HL-60 (cell line): ENCODE measurements at regions not wholly inside any gene's neighbourhood (a gene's known extent, or its start where the extent isn't known, plus 50 kb on each side); places are given as distances from the start of the nearest gene placed in this dataset.
"Not testable (repeated sequence)": the region's sequence is repeated elsewhere in the genome, so short reads cannot be mapped to it uniquely, and the experiment has no call there.

Source experiments
- CTCF ChIP-seq: IDR thresholded peaks from one replicate; pipeline ENCODE4 v1.5.1; 2011; ENCODE audit warnings: low read length, control low read depth, inconsistent platforms; ENCODE audit not compliant: insufficient read depth
- POLR2AphosphoS5 ChIP-seq: IDR thresholded peaks from 2 replicates; pipeline ENCODE4 v1.6.1; 2012; ENCODE audit warnings: low read depth

GRCh38 chr22:23434198-23434830, 145.8 kb downstream of the IGLL1 start:
- TF ChIP-seq CTCF, POLR2AphosphoS5: not testable (repeated sequence)
